Adrenal gland (tissue), 9 donors: ENCODE measurements at regions not wholly inside any gene's neighbourhood (a gene's known extent, or its start where the extent isn't known, plus 50 kb on each side); places are given as distances from the start of the nearest gene placed in this dataset.

Source experiments
- DNase-seq, 7 donors: peaks; one replicate each; pipeline ENCODE4 v3.0.0-alpha.2; 2019 to 2020
- H3K27ac ChIP-seq, 5 donors: fragments of 200-600 bp; sonication (generic) in 4 of 5; 1 replicate in 3 of 5; 2 replicates in 2 of 5; pipeline versions ENCODE4 v1.5.1 to v1.8.0; 2016 to 2020; ENCODE audit warnings: mild to moderate bottlenecking in 1 of 5
- H3K27me3 ChIP-seq: fragments of 200-600 bp; 2 replicates; pipeline ENCODE4 v1.8.0; 2021
- H3K36me3 ChIP-seq, 2 donors: fragments of 200-600 bp; replicated peaks in 1 of 2; 1 replicate in 1 of 2; 2 replicates in 1 of 2; pipeline versions ENCODE4 v1.5.1 to v1.8.0; 2018 to 2022
- H3K4me1 ChIP-seq, 2 donors: fragments of 200-600 bp; replicated peaks in 1 of 2; 1 replicate in 1 of 2; 2 replicates in 1 of 2; pipeline versions ENCODE4 v1.5.1 to v1.8.0; 2018 to 2021
- H3K4me3 ChIP-seq, 4 donors: fragments of 200-600 bp; sonication (generic) in 3 of 4; one replicate each; pipeline ENCODE4 v1.5.1; 2016 to 2018
- H3K9me3 ChIP-seq, 3 donors: fragments of 200-600 bp; sonication (generic) in 1 of 3; replicated peaks in 1 of 3; 1 replicate in 2 of 3; 2 replicates in 1 of 3; pipeline versions ENCODE4 v1.5.1 to v1.8.0; 2016 to 2021
- POLR2A ChIP-seq, 2 donors: fragments of 450-650 bp; IDR thresholded peaks; one replicate each; pipeline ENCODE4 v1.6.1; 2017; ENCODE audit warnings: antibody characterized with exemption in 2 of 2, mild to moderate bottlenecking in 2 of 2, moderate library complexity in 1 of 2
- WGBS, 4 donors: extraction: QIAGEN DNeasy Blood & Tissue Kit in 2 of 4; methylation state at CpG; one replicate each; pipeline versions ENCODE4 v1.1.5 to v1.1.7; 2013 to 2017; 5-methylcytosine and 5-hydroxymethylcytosine counted together
- intact Hi-C, 2 donors: fragments of 100-400 bp; cut with DNase I; formaldehyde crosslinking; loops; one replicate each; pipeline versions ENCODE4 v1.14.1 to v1.15.0; 2022 to 2023
- TF ChIP-seq, protein P1 (sequence below), 6 experiments: fragments of 450-650 bp in 4 of 6; fragments of 200-600 bp in 2 of 6; sonication (generic) in 1 of 6; IDR thresholded peaks; 1 replicate in 5 of 6; 2 replicates in 1 of 6; pipeline versions ENCODE4 v1.5.1 to v1.8.0; 2016 to 2021; ENCODE audit warnings: antibody characterized with exemption in 6 of 6, mild to moderate bottlenecking in 2 of 6, moderate library complexity in 1 of 6
- donor health status: healthy with polysubstance abuse.
- donor health status: Bipolar disorder and iron deficiency.
- donor health status: DM: yes; HTN: yes; CAD: no.
- donor health status: DM: no; HTN: no; CAD: no.
- donor health status: DM: no; HTN: no; CAD: no.

- WGBS, 4 donors = 63 to 68% (median 65%) methylated on average over 3 of the region's 3 CpGs
- H3K4me3 ChIP-seq = no peak overlapping the region
- H3K27ac ChIP-seq = no peak overlapping the region
- no peaks in the 10 kb centered on the region for H3K4me1 ChIP-seq
- H3K36me3 ChIP-seq = no peaks in the 10 kb centered on the region
- intact Hi-C loops = no loop called here
- H3K9me3 ChIP-seq = peaks cover 0 to 4% (median 0%) of the 10 kb centered on the region in 3 donors
- DNase-seq = no peak
- no peaks in the 10 kb centered on the region for H3K27me3 ChIP-seq
- TF ChIP-seq, protein P1, sequence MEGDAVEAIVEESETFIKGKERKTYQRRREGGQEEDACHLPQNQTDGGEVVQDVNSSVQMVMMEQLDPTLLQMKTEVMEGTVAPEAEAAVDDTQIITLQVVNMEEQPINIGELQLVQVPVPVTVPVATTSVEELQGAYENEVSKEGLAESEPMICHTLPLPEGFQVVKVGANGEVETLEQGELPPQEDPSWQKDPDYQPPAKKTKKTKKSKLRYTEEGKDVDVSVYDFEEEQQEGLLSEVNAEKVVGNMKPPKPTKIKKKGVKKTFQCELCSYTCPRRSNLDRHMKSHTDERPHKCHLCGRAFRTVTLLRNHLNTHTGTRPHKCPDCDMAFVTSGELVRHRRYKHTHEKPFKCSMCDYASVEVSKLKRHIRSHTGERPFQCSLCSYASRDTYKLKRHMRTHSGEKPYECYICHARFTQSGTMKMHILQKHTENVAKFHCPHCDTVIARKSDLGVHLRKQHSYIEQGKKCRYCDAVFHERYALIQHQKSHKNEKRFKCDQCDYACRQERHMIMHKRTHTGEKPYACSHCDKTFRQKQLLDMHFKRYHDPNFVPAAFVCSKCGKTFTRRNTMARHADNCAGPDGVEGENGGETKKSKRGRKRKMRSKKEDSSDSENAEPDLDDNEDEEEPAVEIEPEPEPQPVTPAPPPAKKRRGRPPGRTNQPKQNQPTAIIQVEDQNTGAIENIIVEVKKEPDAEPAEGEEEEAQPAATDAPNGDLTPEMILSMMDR (IDR thresholded peaks at IDR 0.05) = no peak
- no peak for TF ChIP-seq POLR2A (IDR thresholded peaks at IDR 0.05)
These were observed 210.1 kb downstream of the PRDM9 start for GRCh38 chr5:23717486-23717885.

GRCh38 chr5:23718564-23718963, 211.2 kb downstream of the PRDM9 start:
- no peaks in the 10 kb centered on the region for H3K4me1 ChIP-seq
- no peak for DNase-seq
- H3K27me3 ChIP-seq = no peaks in the 10 kb centered on the region
- H3K4me3 ChIP-seq = no peak overlapping the region
- H3K36me3 ChIP-seq = no peaks in the 10 kb centered on the region
- TF ChIP-seq, protein P1 (IDR thresholded peaks at IDR 0.05) = no peak
- TF ChIP-seq POLR2A (IDR thresholded peaks at IDR 0.05) = no peak
- no peak overlapping the region for H3K27ac ChIP-seq
- WGBS, 4 donors = 84 to 91% (median 90%) methylated on average over 1 of the region's 1 CpG
- peaks cover 0 to 4% (median 0%) of the 10 kb centered on the region in 3 donors for H3K9me3 ChIP-seq
- intact Hi-C loops = no loop called here

- Histone ChIP-seq H3K36me3 (no peaks in the 10 kb centered on the region), H3K9me3 (no peaks in the 10 kb centered on the region), H3K4me3 (no peak overlapping the region), H3K27ac (no peak overlapping the region), H3K4me1 (no peaks in the 10 kb centered on the region), H3K27me3 (no peaks in the 10 kb centered on the region)
- 42 to 54% (median 51%) methylated on average over 2 of the region's 2 CpGs for WGBS, 4 donors
- no peak for TF ChIP-seq POLR2A (IDR thresholded peaks at IDR 0.05)
- TF ChIP-seq, protein P1 (IDR thresholded peaks at IDR 0.05) = no peak
- intact Hi-C loops = no loop called here
- no peak for DNase-seq
These were observed 213.9 kb downstream of the PRDM9 start for GRCh38 chr5:23721336-23721735.

- H3K4me3 ChIP-seq = no peak overlapping the region
- no peaks in the 10 kb centered on the region for H3K27me3 ChIP-seq
- no peak overlapping the region for H3K27ac ChIP-seq
- TF ChIP-seq POLR2A (IDR thresholded peaks at IDR 0.05) = no peak
- TF ChIP-seq, protein P1 (IDR thresholded peaks at IDR 0.05) = no peak
- H3K36me3 ChIP-seq = no peaks in the 10 kb centered on the region
- WGBS, 4 donors = 71 to 85% (median 78%) methylated on average over 4 of the region's 4 CpGs
- H3K4me1 ChIP-seq = no peaks in the 10 kb centered on the region
- no peaks in the 10 kb centered on the region for H3K9me3 ChIP-seq
- intact Hi-C loops = no loop called here
- DNase-seq = no peak
These were observed 219.9 kb downstream of the PRDM9 start for GRCh38 chr5:23727271-23727670.
